Tibial nerve (tissue), 3 donors: ENCODE measurements at regions not wholly inside any gene's neighbourhood (a gene's known extent, or its start where the extent isn't known, plus 50 kb on each side); places are given as distances from the start of the nearest gene placed in this dataset.

ENCODE experiments used
- POLR2A ChIP-seq, 2 donors: fragments of 450-650 bp; IDR thresholded peaks; one replicate each; pipeline ENCODE4 v1.6.1; 2017; ENCODE audit warnings: antibody characterized with exemption in 2 of 2, mild to moderate bottlenecking in 2 of 2, moderate library complexity in 2 of 2
- TF ChIP-seq, protein P1 (sequence below), 5 experiments: fragments of 200-600 bp in 3 of 5; fragments of 450-650 bp in 2 of 5; sonication (generic) in 3 of 5; IDR thresholded peaks; one replicate each; pipeline ENCODE4 v1.5.1; 2016 to 2019; ENCODE audit warnings: antibody characterized with exemption in 5 of 5, mild to moderate bottlenecking in 3 of 5, moderate library complexity in 2 of 5

DNA sequence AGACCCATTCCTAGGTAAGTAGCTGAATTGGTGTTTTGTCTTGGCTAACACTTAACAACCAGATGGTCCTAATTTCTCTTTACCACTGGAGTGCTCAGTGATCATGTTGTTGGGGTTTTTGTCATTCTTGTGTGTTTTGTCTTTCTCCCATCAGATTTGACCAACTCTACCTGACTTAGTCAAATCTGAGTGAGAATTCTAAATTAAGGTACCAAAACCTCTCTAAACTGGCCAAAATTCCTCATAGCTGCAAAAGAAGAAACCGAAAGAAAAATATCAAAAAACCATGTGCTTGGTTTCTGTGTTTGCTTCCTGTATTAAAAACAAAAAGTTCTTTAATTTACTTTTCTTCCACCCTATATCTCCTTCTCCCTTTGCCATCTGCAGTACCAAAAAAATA lies 350.7 kb upstream of the SPHKAP start:
- TF ChIP-seq, protein P1, sequence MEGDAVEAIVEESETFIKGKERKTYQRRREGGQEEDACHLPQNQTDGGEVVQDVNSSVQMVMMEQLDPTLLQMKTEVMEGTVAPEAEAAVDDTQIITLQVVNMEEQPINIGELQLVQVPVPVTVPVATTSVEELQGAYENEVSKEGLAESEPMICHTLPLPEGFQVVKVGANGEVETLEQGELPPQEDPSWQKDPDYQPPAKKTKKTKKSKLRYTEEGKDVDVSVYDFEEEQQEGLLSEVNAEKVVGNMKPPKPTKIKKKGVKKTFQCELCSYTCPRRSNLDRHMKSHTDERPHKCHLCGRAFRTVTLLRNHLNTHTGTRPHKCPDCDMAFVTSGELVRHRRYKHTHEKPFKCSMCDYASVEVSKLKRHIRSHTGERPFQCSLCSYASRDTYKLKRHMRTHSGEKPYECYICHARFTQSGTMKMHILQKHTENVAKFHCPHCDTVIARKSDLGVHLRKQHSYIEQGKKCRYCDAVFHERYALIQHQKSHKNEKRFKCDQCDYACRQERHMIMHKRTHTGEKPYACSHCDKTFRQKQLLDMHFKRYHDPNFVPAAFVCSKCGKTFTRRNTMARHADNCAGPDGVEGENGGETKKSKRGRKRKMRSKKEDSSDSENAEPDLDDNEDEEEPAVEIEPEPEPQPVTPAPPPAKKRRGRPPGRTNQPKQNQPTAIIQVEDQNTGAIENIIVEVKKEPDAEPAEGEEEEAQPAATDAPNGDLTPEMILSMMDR (IDR thresholded peaks at IDR 0.05) = no peak
- no peak for TF ChIP-seq POLR2A (IDR thresholded peaks at IDR 0.05)
